ENCODE measurements at regions not wholly inside any gene's neighbourhood (a gene's known extent, or its start where the extent isn't known, plus 50 kb on each side); places are given as distances from the start of the nearest gene placed in this dataset.

GRCh38 chr1:81435175-81435574 is 365.6 kb upstream of the ADGRL2 start:
- Histone ChIP-seq H3K36me3 (ENCODE audit: control insufficient read depth, insufficient read depth, low read length) (no peaks in the 10 kb centered on the region), H3K27me3 (replicated peaks; ENCODE audit: control insufficient read depth, insufficient read depth, low read length) (no peaks in the 10 kb centered on the region), H3K4me3 (replicated peaks; ENCODE audit: low read depth, low read length) (no peak overlapping the region)
- TF ChIP-seq, protein P1, sequence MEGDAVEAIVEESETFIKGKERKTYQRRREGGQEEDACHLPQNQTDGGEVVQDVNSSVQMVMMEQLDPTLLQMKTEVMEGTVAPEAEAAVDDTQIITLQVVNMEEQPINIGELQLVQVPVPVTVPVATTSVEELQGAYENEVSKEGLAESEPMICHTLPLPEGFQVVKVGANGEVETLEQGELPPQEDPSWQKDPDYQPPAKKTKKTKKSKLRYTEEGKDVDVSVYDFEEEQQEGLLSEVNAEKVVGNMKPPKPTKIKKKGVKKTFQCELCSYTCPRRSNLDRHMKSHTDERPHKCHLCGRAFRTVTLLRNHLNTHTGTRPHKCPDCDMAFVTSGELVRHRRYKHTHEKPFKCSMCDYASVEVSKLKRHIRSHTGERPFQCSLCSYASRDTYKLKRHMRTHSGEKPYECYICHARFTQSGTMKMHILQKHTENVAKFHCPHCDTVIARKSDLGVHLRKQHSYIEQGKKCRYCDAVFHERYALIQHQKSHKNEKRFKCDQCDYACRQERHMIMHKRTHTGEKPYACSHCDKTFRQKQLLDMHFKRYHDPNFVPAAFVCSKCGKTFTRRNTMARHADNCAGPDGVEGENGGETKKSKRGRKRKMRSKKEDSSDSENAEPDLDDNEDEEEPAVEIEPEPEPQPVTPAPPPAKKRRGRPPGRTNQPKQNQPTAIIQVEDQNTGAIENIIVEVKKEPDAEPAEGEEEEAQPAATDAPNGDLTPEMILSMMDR (IDR thresholded peaks at IDR 0.05; ENCODE audit: insufficient read depth, low read length, poor library complexity, severe bottlenecking): no peak
- no peak for DNase-seq (ENCODE audit: extremely low read depth, insufficient read length)

- TF ChIP-seq, protein P1 (IDR thresholded peaks at IDR 0.05; ENCODE audit: insufficient read depth, low read length, poor library complexity, severe bottlenecking): no peak
- no peaks in the 10 kb centered on the region for H3K36me3 ChIP-seq (ENCODE audit: control insufficient read depth, insufficient read depth, low read length)
- H3K27me3 ChIP-seq (replicated peaks; ENCODE audit: control insufficient read depth, insufficient read depth, low read length): no peaks in the 10 kb centered on the region
- no peak overlapping the region for H3K4me3 ChIP-seq (replicated peaks; ENCODE audit: low read depth, low read length)
- DNase-seq (ENCODE audit: extremely low read depth, insufficient read length): no peak
Measured at GRCh38 chr1:81433676-81434075, 367.1 kb upstream of the ADGRL2 start.

- TF ChIP-seq, protein P1 (IDR thresholded peaks at IDR 0.05; ENCODE audit: insufficient read depth, low read length, poor library complexity, severe bottlenecking): no peak
- H3K27me3 ChIP-seq (replicated peaks; ENCODE audit: control insufficient read depth, insufficient read depth, low read length): no peaks in the 10 kb centered on the region
- H3K36me3 ChIP-seq (ENCODE audit: control insufficient read depth, insufficient read depth, low read length): no peaks in the 10 kb centered on the region
- no peak for DNase-seq (ENCODE audit: extremely low read depth, insufficient read length)
- H3K4me3 ChIP-seq (replicated peaks; ENCODE audit: low read depth, low read length): no peak overlapping the region
Measured at GRCh38 chr1:81432654-81433109, 368.1 kb upstream of the ADGRL2 start.

GRCh38 chr1:81432059-81432458 is 368.7 kb upstream of the ADGRL2 start:
- no peak for DNase-seq (ENCODE audit: extremely low read depth, insufficient read length)
- no peak overlapping the region for H3K4me3 ChIP-seq (replicated peaks; ENCODE audit: low read depth, low read length)
- TF ChIP-seq, protein P1 (IDR thresholded peaks at IDR 0.05; ENCODE audit: insufficient read depth, low read length, poor library complexity, severe bottlenecking): no peak
- H3K36me3 ChIP-seq (ENCODE audit: control insufficient read depth, insufficient read depth, low read length): no peaks in the 10 kb centered on the region
- H3K27me3 ChIP-seq (replicated peaks; ENCODE audit: control insufficient read depth, insufficient read depth, low read length): no peaks in the 10 kb centered on the region

- no peak for DNase-seq (ENCODE audit: extremely low read depth, insufficient read length)
- TF ChIP-seq, protein P1 (IDR thresholded peaks at IDR 0.05; ENCODE audit: insufficient read depth, low read length, poor library complexity, severe bottlenecking): no peak
- no peaks in the 10 kb centered on the region for H3K27me3 ChIP-seq (replicated peaks; ENCODE audit: control insufficient read depth, insufficient read depth, low read length)
- H3K4me3 ChIP-seq (replicated peaks; ENCODE audit: low read depth, low read length): no peak overlapping the region
- no peaks in the 10 kb centered on the region for H3K36me3 ChIP-seq (ENCODE audit: control insufficient read depth, insufficient read depth, low read length)
Measured at GRCh38 chr1:81431624-81432000, 369.1 kb upstream of the ADGRL2 start.

GRCh38 chr1:81430955-81431623 is 369.6 kb upstream of the ADGRL2 start:
- H3K27me3 ChIP-seq (replicated peaks; ENCODE audit: control insufficient read depth, insufficient read depth, low read length): no peaks in the 10 kb centered on the region
- H3K4me3 ChIP-seq (replicated peaks; ENCODE audit: low read depth, low read length): no peak overlapping the region
- DNase-seq (ENCODE audit: extremely low read depth, insufficient read length): no peak
- H3K36me3 ChIP-seq (ENCODE audit: control insufficient read depth, insufficient read depth, low read length): no peaks in the 10 kb centered on the region
- TF ChIP-seq, protein P1 (IDR thresholded peaks at IDR 0.05; ENCODE audit: insufficient read depth, low read length, poor library complexity, severe bottlenecking): no peak

Data from GM06990 (cell line).